ENCODE measurements at regions not wholly inside any gene's neighbourhood (a gene's known extent, or its start where the extent isn't known, plus 50 kb on each side); places are given as distances from the start of the nearest gene placed in this dataset.

DNA sequence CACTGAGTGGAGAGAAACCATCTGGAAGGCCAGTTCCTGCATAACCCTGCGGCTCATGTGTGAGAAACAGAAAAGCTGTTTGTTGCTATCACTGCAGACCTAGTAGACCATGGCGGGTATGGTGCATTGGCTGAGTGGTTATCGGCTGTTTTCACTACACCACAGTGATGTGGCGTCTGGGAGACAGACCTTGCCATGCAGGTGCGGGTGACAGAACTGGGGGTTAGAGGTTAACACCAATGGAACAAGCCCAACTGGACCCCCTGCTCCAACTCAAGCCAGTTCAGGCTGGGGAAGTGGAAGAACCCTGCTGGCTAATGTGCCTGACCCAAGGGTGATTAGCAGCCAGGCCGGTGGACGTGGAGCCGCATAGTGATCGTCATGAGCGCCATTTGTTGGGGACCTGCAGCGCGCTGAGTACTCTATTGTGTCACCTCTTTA, 91.9 kb downstream of the IRF8 start:
- Histone ChIP-seq H4K20me1 (ENCODE audit: low read depth) (no peaks in the 10 kb centered on the region), H3F3A (ENCODE audit: low read depth) (no peaks in the 10 kb centered on the region), H3K4me1 (peaks cover 21% of the 10 kb centered on the region), H2AFZ (replicated peaks) (no peak overlapping the region), H3K9ac (no peak overlapping the region), H3K36me3 (no peaks in the 10 kb centered on the region), H3K4me2 (peak overlapping the region; percentile 7), H3K9me3 (ENCODE audit: low read depth) (no peaks in the 10 kb centered on the region), H3K79me2 (ENCODE audit: low read depth) (no peaks in the 10 kb centered on the region), H3K4me3 (no peak overlapping the region), H3K27me3 (peaks cover 9% of the 10 kb centered on the region), H3K27ac (no peak overlapping the region)
- TF ChIP-seq EZH2phosphoT487 (IDR thresholded peaks at IDR 0.05) (no peak), EZH2 (IDR thresholded peaks at IDR 0.05) (no peak)
- TF ChIP-seq, protein P1, sequence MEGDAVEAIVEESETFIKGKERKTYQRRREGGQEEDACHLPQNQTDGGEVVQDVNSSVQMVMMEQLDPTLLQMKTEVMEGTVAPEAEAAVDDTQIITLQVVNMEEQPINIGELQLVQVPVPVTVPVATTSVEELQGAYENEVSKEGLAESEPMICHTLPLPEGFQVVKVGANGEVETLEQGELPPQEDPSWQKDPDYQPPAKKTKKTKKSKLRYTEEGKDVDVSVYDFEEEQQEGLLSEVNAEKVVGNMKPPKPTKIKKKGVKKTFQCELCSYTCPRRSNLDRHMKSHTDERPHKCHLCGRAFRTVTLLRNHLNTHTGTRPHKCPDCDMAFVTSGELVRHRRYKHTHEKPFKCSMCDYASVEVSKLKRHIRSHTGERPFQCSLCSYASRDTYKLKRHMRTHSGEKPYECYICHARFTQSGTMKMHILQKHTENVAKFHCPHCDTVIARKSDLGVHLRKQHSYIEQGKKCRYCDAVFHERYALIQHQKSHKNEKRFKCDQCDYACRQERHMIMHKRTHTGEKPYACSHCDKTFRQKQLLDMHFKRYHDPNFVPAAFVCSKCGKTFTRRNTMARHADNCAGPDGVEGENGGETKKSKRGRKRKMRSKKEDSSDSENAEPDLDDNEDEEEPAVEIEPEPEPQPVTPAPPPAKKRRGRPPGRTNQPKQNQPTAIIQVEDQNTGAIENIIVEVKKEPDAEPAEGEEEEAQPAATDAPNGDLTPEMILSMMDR (IDR thresholded peaks at IDR 0.05), result no peak
- H3K27ac Mint-ChIP-seq, result peak overlapping the region; percentile 72
- peaks cover 14% of the 10 kb centered on the region for H3K27me3 Mint-ChIP-seq (ENCODE audit: insufficient read depth, low read depth)
- H3K4me3 Mint-ChIP-seq, result no peak overlapping the region
- H3K4me1 Mint-ChIP-seq, result peaks cover 18% of the 10 kb centered on the region
- H3K9me3 Mint-ChIP-seq, result no peaks in the 10 kb centered on the region
- DNase-seq (ENCODE audit: low spot score), result peak; percentile 67
- H3K36me3 Mint-ChIP-seq, result no peaks in the 10 kb centered on the region

DNA sequence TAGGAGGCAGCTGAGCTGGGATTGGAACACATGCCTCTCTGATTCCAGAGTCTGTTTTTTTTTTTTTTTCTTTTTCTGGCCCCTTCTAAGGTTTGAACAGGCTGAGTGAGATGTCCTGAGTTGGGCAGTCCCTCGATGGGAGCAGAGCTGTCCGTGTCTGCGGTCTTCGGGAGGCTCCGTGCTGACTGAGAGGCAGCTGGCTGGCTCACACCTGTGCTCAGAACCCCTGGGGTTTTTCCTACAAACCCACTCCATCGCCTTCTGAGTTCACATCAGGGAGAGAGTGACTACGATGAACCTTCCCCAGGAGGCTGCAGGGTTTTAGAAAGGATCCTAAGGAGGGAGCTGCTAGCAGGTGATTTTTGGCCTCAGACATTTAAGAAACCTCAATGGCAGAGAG, 92.5 kb downstream of the IRF8 start:
- DNase-seq (ENCODE audit: low spot score), result peak; percentile 22
- Mint-ChIP-seq H3K4me3 (no peak overlapping the region), H3K27me3 (ENCODE audit: insufficient read depth, low read depth) (peaks cover 14% of the 10 kb centered on the region), H3K9me3 (no peaks in the 10 kb centered on the region), H3K27ac (no peak overlapping the region), H3K4me1 (peaks cover 18% of the 10 kb centered on the region), H3K36me3 (no peaks in the 10 kb centered on the region)
- Histone ChIP-seq H3K4me1 (peaks cover 21% of the 10 kb centered on the region), H3F3A (ENCODE audit: low read depth) (no peaks in the 10 kb centered on the region), H3K36me3 (no peaks in the 10 kb centered on the region), H4K20me1 (ENCODE audit: low read depth) (no peaks in the 10 kb centered on the region), H3K27ac (no peak overlapping the region), H2AFZ (replicated peaks) (no peak overlapping the region), H3K27me3 (peaks cover 9% of the 10 kb centered on the region), H3K4me2 (peak overlapping the region; percentile 7), H3K9ac (no peak overlapping the region), H3K9me3 (ENCODE audit: low read depth) (no peaks in the 10 kb centered on the region), H3K79me2 (ENCODE audit: low read depth) (no peaks in the 10 kb centered on the region), H3K4me3 (no peak overlapping the region)
- TF ChIP-seq, protein P1 (IDR thresholded peaks at IDR 0.05), result no peak
- no peak for TF ChIP-seq EZH2 (IDR thresholded peaks at IDR 0.05)
- TF ChIP-seq EZH2phosphoT487 (IDR thresholded peaks at IDR 0.05), result no peak

DNA sequence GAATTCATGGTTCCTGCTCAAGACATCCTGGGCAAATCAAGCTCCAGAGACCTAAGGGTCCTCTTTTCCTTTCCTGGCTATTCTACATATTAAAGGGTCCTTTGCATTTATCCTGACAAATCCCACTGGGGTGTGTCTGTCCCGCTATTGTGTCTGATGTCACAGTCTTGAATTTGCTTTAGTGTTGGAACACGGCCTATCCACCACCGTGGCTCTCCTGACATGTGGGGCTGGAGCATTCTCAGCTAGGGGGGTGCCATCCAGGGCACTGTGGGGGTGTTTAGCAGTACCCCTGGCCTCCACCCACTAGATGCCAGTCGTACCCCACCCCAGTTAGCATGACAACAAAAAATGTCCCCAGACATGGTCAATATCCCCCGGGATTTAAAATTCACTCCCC, 92.9 kb downstream of the IRF8 start:
- H3K9ac ChIP-seq, result no peak overlapping the region
- Mint-ChIP-seq H3K27me3 (ENCODE audit: insufficient read depth, low read depth) (peaks cover 14% of the 10 kb centered on the region), H3K9me3 (no peaks in the 10 kb centered on the region), H3K4me1 (peaks cover 16% of the 10 kb centered on the region), H3K27ac (no peak overlapping the region), H3K36me3 (no peaks in the 10 kb centered on the region), H3K4me3 (no peak overlapping the region)
- peaks cover 21% of the 10 kb centered on the region for H3K4me1 ChIP-seq
- H3K9me3 ChIP-seq (ENCODE audit: low read depth), result no peaks in the 10 kb centered on the region
- DNase-seq (ENCODE audit: low spot score), result no peak
- peak overlapping the region; percentile 7 for H3K4me2 ChIP-seq
- H2AFZ ChIP-seq (replicated peaks), result no peak overlapping the region
- H3K4me3 ChIP-seq, result no peak overlapping the region
- H3K79me2 ChIP-seq (ENCODE audit: low read depth), result no peaks in the 10 kb centered on the region
- no peaks in the 10 kb centered on the region for H4K20me1 ChIP-seq (ENCODE audit: low read depth)
- H3K27me3 ChIP-seq, result peaks cover 9% of the 10 kb centered on the region
- H3F3A ChIP-seq (ENCODE audit: low read depth), result no peaks in the 10 kb centered on the region
- no peaks in the 10 kb centered on the region for H3K36me3 ChIP-seq
- no peak overlapping the region for H3K27ac ChIP-seq
- TF ChIP-seq EZH2 (IDR thresholded peaks at IDR 0.05), result no peak
- TF ChIP-seq, protein P1 (IDR thresholded peaks at IDR 0.05), result no peak
- TF ChIP-seq EZH2phosphoT487 (IDR thresholded peaks at IDR 0.05), result no peak

Data from neural progenitor cell (in vitro differentiated cells).